Inflammatory macrophage treated with lipopolysaccharide for 1 hour (primary cell): ENCODE measurements at regions not wholly inside any gene's neighbourhood (a gene's known extent, or its start where the extent isn't known, plus 50 kb on each side); places are given as distances from the start of the nearest gene placed in this dataset.
"Not testable (repeated sequence)": the region's sequence is repeated elsewhere in the genome, so short reads cannot be mapped to it uniquely, and the experiment has no call there.

ENCODE experiments used
- DNase-seq, 2 donors: peaks; one replicate each; pipeline ENCODE4 v3.0.0-alpha.2; 2020 to 2022

- no peak for DNase-seq
Observed at GRCh38 chr3:34013818-34014570, 215.6 kb downstream of the PDCD6IP start.

GRCh38 chr3:34015204-34016142 lies 217.0 kb downstream of the PDCD6IP start:
- no peak for DNase-seq

DNA sequence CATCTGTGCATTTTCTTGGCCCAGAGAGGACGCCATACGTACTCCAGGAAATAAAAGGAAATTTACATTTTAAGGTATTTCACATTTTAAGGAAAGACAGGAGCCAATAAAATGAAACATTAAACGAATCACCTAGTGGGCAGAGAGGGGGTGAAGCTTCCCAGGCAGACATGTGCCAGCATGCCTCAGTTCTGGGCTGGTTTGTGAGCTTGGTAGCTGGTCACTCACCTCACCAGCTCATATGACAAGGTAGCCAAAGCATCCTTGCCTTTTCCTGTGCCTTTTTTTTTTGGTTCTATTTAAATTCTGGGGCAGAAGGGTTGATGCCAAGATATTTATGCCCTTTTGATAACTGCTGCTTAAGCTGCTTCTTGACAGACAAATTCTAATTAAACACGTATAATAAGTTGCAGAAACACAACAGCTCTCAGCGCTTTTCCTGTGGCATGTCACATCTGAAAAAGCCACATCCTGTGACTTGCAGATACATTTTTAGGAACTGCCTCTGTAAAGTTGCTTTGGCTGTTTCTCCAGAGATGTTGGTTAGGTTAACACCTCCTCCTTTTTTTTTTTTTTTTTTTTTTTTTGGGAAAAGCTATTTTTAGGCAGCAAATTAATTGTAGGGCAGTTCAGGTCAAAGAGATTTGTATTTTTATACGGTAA lies 218.6 kb downstream of the PDCD6IP start:
- DNase-seq: no peak

DNA sequence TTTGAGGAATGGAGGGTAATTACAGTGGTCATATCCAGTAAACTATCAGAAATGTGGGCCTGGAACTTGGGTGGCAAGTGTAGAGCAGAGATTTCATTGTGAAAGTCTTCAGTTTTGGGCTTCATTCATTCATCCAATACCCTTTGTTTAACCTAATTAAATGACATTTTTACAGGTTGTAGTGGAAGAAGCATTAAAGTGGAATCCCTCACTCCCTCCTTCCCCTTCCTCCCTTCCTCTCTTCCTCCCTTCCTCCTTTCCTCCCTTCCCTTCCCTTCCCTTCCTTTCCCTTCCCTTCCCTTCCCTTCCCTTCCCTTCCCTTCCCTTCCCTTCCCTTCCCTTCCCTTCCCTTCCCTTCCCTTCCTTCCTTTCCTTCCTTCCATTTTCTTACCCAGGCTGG lies 219.3 kb downstream of the PDCD6IP start:
- no peak for DNase-seq

- DNase-seq: no peak
Observed at GRCh38 chr3:34019158-34019557, 220.7 kb downstream of the PDCD6IP start.

- no peak for DNase-seq
Observed at GRCh38 chr3:34020170-34020569, 221.7 kb downstream of the PDCD6IP start.

DNA sequence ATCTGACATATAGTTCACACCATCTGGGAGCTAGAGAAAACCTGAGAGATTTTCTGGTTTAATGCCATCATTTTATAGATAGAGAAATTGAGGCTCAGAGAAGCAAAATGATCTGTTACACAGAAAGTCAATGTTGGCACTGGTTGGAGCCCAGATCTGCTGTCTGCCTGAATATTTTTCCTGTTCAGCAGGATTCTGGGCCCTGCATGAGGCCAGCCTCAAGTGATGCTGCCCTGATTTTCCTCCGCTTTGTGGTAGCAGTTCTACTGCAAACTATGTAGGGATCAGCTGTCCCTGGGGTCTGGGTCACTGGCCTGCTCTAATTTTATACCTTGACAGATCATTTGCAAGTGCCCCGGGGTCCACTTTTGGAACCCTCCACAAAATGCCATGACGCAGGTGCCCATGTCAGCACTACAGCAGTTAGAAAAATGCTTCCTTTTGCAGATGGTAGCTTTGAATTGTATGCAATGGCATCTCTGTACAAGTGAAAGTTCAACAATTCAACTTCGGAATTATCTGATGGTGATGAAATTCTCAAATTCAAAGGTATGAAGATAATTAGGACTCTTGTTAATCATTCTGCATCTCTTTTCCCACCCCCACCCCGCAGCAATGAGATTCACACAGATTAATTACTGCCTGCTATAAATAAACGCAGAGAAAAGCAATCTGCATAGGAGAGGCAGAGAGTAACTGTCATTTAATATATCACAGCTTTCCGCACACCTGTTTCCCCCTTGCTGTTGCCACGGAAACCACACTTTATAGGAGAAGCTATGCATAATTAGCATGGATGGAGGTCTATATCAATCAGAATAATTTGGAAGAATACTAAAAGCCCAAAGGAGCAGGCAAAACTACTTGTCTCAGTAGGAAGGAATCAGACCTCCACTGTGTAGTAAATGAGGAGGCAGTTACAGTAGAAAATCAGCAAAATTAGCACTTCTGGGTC lies 222.6 kb downstream of the PDCD6IP start:
- no peak for DNase-seq

DNA sequence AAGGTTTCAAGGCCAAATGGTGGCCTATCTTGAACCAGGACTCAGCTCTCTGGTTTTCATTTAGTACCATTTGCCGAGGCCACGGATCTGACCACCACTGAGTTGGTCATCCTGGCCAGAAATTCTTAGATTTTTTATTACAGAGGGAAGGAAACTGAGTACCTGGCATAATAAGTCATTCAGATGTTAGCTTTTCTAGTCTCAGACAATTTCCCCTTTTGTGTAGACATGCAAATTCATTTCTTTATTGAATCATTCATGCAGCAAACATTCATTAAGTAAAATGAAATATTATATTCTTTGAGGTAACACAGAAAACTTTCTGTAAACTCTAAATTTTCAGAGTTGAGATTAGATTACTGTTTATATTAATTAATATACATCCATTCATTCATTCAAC lies 223.7 kb downstream of the PDCD6IP start:
- no peak for DNase-seq

DNA sequence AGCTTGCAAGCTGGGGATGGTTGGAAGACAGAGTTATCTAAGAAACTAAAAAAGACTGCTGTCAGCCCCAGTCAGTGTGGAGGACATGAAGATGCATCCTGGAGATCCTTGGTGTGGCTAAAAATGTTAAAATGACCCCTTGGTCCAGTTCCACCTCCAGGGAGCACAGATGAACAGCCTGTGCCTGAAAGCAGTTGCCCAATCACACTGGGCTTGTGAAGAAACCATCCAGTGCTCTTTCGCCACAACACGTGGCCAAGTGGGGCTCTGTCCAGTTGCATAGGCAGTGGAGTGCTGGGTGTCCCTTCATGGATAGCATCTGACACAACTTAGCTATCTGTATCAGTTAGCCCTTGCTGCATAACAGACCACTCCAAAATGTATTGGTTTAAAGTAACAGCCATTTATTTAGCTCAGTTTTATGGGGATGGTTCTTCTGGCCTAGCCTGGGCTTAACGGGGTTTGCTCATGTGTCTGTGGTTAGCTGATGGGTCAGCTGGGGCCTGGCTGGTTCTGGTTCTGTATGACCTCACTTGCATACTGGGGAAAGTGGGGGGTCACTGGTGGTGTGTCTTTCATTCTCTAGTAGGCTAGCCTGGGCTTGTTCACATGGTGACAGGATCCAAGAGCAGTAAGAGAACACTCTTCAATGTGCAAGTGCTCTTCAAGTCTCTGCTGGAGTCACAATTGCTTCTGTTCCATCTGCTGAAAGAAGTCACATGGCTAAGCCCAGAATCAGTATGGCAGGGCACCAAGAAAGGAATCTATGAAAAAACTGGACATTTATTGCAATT lies 226.2 kb downstream of the PDCD6IP start:
- peak; percentile 7 to 11 for DNase-seq

- no peak for DNase-seq
Observed at GRCh38 chr3:34033839-34034238, 235.4 kb downstream of the PDCD6IP start.

GRCh38 chr3:34034840-34035239 lies 236.4 kb downstream of the PDCD6IP start:
- DNase-seq: no peak

GRCh38 chr3:34035775-34036174 lies 237.3 kb downstream of the PDCD6IP start:
- no peak for DNase-seq

- no peak for DNase-seq
Observed at GRCh38 chr3:34037260-34037659, 238.8 kb downstream of the PDCD6IP start.

DNA sequence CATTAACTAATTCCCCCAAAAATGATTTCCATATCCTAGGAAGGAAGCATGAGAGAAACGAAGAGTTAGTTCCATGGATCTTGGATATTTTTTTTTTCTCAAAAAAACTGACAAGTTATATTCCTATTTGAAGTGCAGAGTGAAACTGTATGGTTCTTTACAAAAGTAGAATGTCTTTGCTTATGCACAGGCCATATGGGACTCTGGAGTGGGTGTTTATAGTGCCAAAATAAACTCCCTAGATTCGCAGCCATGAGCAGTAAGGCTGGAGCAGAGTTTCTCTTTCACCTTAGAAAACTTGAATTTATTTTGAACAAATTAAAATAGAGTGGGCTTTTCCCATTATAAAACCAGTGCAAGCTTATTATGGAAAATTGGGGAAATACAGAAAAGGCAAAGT lies 239.7 kb downstream of the PDCD6IP start:
- no peak for DNase-seq

DNA sequence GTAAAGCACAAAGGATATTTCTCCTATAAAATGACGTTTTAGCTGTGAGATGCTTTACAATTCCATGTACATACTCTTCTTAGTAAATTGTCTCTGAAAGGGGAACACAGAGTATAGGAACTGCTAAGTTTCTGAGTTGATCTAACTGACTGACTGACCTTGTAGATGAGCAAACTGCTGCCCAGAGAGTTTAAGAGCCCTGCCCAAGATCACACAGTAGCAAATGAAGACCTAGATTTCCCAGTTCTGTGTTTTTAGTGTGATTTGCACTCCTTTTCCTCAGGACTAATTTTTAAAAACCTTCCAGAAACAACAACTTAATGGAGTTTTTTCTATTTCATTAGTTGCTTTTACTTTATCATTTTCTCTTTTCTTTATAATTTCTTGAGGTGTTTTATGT lies 247.7 kb downstream of the PDCD6IP start:
- no peak for DNase-seq

DNA sequence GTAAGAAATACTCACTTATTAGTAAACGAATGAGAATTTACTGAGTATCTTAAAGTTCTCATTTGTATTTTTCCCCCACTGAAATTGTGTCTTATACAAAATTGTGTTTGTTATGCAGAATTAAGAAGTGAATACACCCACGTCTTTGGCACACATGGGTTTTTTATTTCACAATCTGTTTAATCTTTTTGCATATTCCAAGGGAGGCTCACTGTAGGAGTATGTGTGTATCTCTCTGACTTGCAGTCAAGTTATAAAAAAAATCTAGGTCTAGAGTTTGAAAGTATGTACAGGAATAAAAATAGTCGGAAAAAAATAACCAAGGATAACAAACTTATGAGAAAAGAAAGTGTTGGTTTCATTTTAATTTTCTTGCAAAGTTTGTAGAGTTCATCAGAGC lies 255.2 kb downstream of the PDCD6IP start:
- DNase-seq: peak; percentile 4 to 18

GRCh38 chr3:34056181-34056910 lies 257.9 kb downstream of the PDCD6IP start:
- DNase-seq: no peak

- DNase-seq: peak; percentile 68 to 75
Observed at GRCh38 chr3:34056951-34057390, 258.5 kb downstream of the PDCD6IP start.

- not testable (repeated sequence) for DNase-seq
Observed at GRCh38 chr3:34060995-34061394, 262.6 kb downstream of the PDCD6IP start.

- no peak for DNase-seq
Observed at GRCh38 chr3:34065901-34066300, 267.5 kb downstream of the PDCD6IP start.

DNA sequence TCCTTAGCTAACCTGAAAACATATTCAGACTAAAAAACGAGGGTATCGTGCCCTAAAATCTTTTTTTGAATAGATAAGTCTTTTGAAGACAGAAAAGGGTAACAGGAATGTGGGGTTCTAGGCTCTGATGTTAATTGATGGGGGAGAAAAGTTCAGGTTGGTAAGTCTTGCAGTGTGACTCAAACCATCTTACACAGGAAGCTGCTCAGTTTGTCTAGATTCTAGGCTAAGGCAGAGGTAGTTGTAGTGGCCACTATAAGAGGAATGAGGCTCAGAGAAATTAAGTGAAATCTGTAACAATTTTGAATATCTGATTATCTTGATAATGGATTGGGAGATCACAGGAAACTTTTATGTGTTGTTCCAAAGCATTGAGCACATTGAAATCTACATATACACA lies 267.9 kb downstream of the PDCD6IP start:
- DNase-seq: no peak
